C4-2B (cell line): ENCODE measurements at regions not wholly inside any gene's neighbourhood (a gene's known extent, or its start where the extent isn't known, plus 50 kb on each side); places are given as distances from the start of the nearest gene placed in this dataset.

ENCODE experiments used
- ZFX ChIP-seq: fragments of 450-650 bp; IDR thresholded peaks from 2 replicates; pipeline ENCODE4 v1.6.1; 2017
- TF ChIP-seq, protein P1 (sequence below): fragments of 450-650 bp; conservative IDR thresholded peaks from 2 replicates; pipeline ENCODE4 v1.5.1; 2017; ENCODE audit warnings: mild to moderate bottlenecking

- TF ChIP-seq, protein P1, sequence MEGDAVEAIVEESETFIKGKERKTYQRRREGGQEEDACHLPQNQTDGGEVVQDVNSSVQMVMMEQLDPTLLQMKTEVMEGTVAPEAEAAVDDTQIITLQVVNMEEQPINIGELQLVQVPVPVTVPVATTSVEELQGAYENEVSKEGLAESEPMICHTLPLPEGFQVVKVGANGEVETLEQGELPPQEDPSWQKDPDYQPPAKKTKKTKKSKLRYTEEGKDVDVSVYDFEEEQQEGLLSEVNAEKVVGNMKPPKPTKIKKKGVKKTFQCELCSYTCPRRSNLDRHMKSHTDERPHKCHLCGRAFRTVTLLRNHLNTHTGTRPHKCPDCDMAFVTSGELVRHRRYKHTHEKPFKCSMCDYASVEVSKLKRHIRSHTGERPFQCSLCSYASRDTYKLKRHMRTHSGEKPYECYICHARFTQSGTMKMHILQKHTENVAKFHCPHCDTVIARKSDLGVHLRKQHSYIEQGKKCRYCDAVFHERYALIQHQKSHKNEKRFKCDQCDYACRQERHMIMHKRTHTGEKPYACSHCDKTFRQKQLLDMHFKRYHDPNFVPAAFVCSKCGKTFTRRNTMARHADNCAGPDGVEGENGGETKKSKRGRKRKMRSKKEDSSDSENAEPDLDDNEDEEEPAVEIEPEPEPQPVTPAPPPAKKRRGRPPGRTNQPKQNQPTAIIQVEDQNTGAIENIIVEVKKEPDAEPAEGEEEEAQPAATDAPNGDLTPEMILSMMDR: no peak
- TF ChIP-seq ZFX: no peak
These were observed 74.7 kb downstream of the SDC1 start for GRCh38 chr2:20150110-20150706.
